GM03348 (cell line): ENCODE measurements at regions not wholly inside any gene's neighbourhood (a gene's known extent, or its start where the extent isn't known, plus 50 kb on each side); places are given as distances from the start of the nearest gene placed in this dataset.
"Not testable (repeated sequence)": the region's sequence is repeated elsewhere in the genome, so short reads cannot be mapped to it uniquely, and the experiment has no call there.

ENCODE experiments used
- DNase-seq: peaks from one replicate; pipeline ENCODE4 v3.0.0; 2012; ENCODE audit warnings: low spot score

DNA sequence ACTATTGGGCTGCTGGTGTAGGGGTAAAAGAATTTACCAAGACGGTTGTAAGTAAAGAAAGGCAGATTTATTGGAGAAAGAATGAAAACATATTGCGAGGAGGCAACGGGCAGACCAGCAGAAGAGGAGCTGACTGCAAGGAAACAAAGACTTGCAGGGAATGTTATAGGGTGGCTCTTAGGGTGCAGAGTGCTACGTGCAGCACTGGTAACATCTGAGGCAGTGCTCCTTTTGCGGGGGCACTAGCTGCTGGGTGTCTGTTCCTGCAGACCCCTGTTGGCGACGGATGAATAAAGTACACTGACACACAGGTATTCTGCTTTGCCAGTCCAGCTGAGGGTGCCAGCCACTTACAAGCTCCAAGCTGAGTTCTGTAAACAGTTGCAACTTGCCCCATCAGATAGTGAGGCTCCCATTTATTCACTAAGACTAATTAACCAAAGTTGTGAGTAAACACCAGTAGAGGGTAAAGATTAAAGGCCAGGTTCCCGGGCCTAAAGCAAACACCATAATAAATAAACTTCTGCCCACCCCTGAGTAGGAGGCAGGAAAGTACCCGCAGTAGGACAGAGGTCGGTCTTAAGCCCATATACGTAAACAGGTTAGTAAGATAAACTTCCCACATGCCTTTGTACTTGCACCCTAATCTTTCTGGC, 140.2 kb upstream of the KCNK1 start:
- no peak for DNase-seq

DNA sequence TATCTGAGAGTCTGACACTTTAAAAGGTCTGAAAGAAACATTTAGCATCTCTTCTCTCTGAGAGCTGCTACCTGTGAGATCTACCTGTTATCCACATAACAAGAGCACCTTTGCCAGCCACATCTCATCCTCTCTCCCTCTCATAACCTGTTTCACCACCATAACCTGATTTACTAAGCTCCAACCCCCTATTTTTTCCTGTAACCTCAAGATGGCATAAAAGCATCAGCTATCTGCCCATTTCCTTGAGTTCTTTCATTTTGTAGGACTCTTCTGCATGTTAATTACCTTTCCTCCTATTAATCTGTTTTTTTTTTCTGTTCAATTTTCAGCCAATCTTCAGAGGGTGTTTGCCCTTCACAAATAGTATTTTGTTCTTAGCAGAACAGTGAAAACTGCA, 136.5 kb upstream of the KCNK1 start:
- no peak for DNase-seq

DNA sequence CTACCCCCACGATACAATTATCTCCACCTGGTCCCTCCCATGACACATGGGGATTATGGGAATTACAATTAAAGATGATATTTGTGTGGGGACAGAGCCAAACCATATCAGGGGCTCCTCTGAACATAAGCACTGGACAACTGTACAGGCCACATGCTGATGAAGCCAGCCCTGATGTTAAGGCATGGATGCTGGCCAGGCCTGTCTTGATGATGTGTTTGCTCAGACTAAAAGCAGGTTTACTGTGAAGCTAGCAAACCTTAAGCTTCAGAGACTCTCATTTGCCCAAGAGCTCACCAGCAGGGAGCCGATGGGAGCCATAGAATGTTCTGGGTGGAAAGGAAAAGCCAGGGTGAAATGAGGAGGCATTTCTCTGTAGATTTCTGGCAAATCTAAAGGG, 135.3 kb upstream of the KCNK1 start:
- no peak for DNase-seq

DNA sequence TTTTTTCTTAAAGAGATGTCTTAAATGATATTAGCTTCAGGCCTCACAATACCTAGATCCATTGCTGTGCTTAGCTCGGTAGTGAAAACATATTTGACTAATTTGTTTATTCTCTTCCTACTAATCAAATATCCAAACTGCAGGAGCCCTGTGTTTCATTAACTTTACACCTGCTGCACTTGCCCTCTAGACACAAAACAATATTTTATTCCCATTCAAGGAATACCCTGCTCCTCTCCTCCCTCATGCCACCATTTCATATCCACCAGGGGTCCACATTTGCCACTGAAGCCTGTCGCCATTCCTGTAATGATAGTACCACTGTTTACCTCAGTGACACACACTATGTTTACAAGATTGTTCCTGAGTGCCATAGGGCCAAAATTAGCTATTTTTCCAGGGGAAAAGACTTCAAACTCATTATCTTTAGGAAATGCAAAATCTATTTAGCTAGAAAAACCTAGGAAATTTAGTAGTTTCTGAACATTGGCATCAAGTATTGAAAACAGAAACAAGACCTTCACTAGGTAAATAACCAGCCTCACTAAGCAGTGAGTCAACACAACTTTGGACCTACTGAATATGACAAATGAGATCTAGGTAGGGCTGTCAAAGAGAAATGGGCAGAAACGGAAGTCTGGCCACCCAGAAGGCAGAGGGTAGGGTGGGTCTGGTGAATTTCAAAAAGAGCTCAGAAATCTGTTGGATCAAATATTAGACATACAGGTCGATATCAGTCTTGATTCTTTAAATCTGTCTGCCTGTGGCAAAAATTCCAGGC, 134.6 kb upstream of the KCNK1 start:
- no peak for DNase-seq

DNA sequence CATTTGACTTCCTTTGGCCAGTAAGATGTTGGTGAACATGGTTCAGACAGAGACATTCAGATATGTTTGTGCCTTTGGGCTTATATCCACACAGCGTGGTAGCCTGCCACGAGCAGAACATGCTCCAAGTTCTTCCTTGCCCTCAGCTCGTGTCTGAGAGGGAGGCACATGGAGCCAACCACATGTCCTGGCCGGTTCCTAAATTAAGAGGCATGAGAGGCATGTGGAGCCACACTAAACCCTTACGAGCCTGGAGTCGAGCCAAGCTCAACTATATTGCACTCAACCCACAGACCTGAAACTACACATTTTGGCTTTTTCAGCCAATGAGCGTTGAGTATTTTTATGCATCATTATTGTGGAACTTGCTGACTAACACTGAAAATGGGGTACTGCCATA, 133.7 kb upstream of the KCNK1 start:
- DNase-seq = no peak

DNA sequence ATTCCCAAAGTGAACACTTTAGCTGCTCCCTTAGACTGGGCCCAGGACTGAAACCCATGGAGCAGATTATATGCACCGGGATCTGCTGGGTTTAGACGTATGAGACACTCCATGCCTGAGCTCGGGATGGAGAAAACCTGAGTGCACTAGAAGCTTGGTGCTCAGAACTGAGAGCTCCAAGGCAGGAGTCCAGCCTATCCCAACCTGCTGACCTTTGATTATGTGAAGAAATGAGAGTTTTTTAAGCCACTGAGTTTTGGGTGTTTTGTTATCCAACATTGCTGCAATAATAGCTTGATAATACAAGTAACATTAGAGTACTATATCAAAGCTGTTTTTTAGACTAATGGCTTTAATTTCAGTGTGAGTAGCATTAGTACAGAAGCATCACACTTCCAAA, 131.5 kb upstream of the KCNK1 start:
- DNase-seq = no peak

DNA sequence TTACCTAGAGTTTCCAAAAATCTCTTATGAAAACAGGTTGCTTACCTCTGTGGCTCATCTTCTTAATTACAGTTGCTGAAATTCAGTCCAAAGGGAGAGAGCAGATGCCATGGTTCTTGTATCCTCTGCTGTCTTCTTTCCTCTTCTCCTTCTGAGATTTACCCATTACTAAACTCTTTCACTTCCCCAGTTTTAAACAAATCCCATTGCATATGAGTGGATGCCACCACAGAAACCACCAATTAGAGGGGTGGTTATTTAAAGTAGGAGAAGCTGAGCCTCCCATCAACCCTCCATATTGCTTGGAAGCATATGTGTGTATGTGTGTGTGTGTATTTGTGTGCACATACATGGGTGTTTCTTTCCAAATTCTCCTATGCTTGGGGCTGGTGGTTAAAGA, 128.5 kb upstream of the KCNK1 start:
- no peak for DNase-seq

DNA sequence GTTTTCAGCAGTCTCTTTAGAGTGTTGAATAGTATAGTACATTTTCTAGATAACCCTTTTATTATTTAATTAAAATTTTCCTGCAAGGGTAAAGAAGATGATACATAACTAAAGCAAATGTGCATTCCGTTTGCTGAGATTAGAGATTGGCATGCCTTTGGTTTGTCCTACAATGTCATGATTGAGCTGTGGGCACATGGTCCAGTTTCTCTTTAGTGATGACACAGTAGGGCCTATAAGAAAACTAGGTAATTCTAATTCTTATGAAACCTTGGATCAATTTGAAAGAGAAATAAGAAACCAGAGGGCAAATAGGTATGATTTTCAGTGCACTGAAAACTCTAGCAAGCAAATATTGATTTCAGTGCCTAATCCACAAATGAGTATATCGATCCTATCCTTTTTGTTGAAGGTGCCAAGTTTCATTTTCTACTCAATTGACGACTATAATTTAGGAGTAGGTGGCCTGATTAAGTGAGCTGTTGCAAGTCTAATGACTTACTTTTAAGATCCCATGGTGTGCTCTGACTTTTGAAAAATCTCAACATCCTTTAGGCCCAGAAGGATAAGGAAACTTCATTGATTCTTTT, 128.0 kb upstream of the KCNK1 start:
- no peak for DNase-seq

DNA sequence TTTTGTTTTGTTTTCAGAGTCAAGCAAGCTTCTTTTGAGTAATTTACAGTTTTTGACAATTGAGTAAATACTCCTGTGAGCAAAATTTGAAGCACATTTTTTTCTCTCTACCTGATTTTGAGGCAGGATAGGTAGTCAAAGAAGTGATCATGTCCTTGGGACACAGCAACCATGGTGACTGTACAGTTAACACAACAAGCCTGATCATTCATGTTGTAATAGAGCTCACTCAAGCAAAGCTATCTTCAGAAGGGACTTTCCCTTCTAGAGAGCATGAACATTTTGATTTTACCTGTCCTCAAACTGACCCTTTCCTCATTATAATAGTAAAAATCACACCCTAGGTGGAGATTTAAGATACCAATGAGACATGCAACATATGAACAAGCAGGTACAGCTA, 126.5 kb upstream of the KCNK1 start:
- no peak for DNase-seq

DNA sequence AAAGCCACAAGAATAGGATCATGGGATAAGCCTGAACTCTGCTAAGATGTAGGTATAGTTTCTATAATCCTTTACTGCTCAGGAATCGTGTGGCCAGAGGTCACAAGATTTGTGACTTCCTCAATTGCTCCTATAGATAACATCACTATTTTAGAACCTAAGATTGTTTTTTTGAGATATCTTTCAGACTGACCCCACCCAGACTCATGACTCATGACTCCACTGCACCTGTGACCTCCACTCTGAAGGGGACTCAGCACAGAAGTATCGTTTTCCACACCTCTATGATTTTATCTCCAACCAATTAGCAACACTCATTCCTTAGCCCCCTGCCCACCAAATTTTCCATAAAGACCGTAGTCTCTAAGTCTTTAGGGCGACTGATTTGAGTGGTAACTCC, 124.5 kb upstream of the KCNK1 start:
- no peak for DNase-seq

DNA sequence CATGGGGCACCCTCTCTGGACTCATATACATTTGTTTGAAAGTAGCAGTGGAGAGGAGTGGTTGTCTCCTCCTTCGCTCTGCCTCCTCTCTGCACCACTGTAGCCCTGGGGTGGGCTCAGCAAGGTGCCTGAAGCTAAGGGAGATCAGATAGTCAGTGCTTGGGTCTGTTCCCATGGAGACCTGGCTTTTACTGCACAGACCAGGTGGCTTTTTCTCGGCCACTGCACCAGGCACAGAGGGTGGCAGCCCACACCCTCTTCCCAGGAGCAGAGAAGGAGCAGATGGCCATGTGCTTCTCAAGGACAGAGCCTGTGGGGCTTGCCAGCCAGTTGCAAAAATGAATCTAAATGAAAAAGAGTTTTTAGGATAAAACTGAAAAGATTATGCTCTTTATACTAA, 123.4 kb upstream of the KCNK1 start:
- no peak for DNase-seq

DNA sequence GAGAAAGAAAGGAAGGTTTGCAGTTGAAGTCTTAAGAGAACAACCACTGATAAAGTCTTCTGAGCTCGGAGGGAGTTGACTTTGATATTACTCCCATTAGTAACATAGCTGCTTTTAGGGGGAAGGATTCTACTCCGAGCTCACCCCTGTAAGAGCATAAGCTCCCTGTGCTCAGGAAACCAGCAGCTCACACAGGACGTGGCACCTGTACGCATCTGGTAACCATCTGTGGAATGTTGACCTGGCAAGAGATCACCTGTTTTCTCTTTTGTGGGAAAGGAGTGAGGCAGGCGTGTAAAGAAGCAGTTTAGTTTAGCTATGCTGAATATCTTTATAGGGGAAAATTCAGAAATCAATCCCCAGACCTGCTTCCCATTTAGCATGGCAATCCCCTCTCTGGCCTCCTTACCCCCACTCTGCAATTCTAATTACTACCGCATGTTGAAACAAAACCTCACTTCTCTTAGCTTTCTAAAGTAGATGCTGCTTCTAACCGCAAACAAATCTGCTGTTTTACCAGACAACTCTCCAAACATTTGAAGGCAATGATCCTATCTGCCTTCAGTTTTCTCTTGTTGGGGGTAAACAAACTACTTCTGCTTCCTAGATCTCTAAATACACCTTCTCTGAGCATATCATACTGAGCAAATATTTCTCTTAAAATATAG, 121.8 kb upstream of the KCNK1 start:
- no peak for DNase-seq

DNA sequence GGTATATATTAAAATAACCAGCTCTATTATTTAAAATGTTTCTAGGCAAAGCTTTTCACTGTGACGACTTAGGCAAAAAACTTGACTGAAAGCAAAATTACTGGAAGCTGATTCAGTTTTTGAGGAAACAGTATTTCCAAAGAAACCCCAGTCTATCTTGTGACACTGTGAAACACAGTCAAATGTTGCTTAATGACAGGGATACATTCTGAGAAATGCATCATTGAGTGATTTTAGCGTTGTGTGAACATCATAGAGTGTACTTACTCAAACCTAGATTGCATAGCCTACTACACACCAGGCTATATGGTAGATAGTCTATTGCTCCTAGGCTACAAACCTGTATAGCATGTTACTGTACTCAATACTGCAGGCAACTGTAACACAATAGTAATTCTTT, 116.9 kb upstream of the KCNK1 start:
- no peak for DNase-seq

DNA sequence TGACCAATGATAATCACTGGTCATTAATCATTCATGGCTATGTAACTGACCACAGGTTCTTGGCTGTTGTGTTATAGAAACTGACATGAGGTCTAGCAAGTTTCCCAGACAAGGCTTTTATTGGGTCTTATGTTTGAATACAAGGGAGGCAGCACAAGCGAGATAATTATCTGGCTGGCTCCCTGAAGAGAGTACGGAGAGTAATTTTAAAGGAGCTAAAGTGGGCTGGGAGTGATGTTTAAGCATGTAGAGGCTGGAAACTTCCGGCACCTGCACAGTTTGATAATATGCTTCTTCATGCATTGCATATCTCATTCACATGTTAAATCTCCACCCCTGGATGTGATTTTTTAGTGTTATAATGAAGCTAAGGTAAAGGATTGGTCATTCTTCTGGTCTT, 116.2 kb upstream of the KCNK1 start:
- DNase-seq = no peak

DNA sequence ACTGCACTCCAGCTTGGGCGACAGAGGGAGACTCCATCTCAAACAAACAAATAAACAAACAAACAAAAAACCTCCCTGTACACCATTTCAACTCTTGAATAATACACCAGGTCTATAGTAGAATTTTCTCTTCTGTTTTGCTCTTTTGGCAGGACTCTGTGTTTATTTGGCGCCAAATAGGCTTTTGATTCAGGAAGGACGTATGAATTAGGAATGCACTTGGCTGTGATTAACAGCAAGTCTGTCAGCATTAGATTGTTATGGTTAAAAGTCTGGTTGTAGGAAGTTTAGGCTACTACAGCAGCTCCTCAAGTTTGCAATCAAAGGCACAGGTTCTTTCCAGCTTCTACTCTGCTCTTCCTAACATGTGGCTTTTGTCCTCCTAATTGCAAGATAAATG, 113.8 kb upstream of the KCNK1 start:
- no peak for DNase-seq

DNA sequence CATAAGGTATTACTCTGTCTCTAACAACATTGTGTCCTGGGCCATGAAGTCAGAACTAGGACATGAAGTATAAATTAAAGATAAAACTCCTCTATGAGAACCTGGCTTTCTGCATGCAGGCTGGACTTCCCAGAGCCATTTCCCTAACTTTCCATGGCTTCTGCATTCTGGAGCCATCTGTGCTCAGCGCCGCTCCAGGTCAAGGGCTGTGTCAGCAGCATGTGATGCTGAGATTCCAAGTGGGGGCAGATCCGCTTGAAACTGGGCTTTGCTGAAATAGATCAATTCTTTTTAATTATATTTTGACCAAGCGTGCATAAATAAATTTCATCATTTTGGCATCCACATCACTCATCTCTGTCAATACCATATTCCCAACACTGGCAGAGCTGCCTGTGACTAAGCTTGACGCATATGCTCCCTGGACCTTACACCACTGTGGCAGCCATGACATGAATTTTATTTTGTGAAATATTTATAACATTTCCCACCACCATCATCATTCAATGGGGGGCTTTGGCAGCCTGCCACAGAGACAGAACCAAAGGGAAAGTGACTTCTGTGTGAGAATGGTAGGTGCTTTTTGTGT, 110.4 kb upstream of the KCNK1 start:
- DNase-seq = no peak

DNA sequence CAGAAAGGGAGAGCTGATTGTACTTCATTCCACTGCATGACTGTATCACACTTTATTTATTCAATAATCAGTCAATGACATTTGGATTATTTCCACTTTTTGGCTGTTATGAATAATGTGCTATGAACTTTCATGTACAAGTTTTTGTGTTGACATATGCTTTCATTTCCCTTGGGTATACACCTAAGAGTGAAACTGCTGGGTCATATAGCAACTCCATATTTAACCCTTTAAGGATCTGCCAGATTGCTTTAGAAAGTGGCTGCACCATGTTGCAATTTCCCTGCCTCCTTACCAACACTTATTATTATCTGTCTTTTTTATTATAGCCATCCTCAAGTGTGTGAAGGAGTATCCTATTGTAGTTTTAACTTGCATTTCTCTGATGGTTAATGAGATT, 108.8 kb upstream of the KCNK1 start:
- DNase-seq = no peak

DNA sequence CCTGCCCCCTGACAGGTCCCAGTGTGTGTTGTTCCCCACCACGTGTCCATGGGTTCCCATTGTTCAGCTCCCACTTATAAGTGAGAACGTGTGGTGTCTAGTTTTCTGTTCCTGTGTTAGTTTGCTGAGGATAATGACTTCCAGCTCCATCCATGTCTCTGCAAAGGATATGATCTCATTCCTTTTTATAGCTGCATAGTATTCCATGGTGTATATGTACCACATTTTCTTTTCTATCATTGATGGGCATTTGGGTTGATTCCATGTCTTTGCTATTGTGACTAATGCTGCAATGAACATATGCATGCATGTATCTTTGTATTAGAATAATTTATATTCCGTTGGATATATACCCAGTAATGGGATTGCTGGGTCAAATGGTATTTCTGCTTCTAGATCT, 108.0 kb upstream of the KCNK1 start:
- not testable (repeated sequence) for DNase-seq

DNA sequence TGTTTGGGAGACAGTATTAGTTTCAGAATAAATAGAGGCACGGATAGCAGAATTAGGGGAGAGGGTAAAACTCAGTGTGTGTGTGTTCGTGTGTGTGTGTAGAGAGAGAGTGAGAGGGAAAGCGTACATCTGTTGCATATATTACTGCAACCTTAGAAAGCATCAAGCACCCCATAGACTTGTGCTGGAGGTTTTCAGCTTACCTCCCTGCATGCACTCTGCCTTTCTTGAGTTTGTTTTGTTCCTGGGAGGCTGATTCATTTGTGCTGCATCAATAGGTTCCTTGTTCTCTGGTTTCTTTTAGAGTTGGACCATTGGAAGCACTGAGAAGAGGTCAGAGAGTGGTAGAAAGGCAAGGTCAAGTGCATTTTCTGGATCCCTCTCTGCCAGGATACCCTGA, 104.4 kb upstream of the KCNK1 start:
- no peak for DNase-seq

DNA sequence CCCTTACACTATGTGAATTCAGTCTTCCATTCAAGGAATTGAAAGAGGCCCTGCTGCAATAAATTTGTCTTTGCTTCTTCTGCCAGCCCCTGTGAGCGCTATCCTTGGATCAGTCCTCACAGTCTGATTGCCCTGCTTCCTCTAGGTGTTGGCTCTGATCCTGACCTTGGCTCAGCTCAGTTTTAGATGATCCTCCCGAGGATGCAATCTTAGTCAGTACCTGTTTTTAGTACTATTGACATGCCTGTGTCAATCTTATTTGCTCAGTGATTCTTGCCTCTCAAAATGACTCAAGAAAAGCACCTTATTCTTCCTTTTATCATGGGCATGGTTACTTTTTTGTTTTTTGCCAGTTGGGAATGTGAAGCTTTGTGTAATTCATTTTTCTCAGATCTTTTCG, 101.4 kb upstream of the KCNK1 start:
- no peak for DNase-seq

DNA sequence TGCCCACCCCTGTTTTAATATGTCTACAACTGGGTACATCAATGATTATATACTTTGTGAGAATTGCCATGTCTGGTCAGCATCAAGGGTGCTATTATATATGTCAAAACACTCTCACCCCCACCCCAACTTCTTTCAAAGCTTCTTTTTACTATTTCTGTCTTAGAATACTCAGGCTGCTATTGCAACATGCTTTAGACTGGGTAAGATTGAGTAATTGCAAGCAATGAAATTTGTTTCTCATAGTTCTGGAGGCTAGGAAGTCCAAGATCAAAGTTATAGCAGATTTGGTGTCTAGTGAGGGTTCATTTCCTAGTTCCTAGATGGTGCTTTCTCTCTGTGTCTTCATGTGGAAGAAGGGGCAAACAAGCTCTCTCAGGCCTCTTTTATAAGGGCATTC, 100.5 kb upstream of the KCNK1 start:
- no peak for DNase-seq

DNA sequence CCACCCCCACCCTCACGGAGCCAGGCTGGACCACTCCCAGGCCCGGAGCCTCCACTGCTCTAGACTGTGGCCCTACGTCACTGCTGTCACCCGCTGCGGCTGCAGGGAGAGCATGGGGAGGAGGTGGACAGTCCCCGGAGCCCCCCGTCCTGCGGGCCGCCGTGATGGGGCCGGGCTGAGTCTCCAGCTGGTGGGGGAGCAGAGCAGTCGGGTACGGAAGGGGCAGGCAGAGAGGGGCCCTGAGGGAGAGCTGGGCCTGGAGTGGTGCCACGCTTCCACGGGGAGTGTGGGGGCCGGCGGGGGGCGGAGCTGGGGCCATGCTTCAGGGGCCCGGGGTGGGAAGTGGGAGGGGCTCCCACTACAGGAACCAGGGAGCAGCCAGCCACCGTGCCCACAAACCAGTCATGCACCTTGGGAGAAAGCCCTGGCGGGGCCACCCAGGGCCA, 98.9 kb upstream of the KCNK1 start:
- DNase-seq = no peak

DNA sequence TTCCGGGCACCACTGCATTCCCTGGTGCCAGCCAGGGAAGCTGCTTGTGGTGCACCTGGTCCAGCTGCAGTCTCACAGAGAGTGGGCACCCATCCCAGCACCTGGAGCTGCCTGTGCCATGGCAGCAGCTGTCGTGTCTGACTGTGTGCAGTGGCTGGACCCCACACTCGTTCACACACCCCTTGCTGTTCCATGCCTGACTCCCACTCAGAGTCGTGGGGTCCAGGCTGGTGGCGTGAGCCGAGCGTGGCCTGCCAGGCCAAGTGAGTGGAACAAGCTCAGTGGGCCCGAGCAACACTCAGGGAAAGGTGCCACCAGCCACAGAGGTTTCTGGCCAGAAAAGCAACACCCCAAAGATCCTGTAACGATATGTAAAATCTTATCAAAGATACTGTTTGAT, 97.2 kb upstream of the KCNK1 start:
- DNase-seq = no peak
